H9 (cell line): ENCODE measurements at regions not wholly inside any gene's neighbourhood (a gene's known extent, or its start where the extent isn't known, plus 50 kb on each side); places are given as distances from the start of the nearest gene placed in this dataset.

ENCODE experiments used
- DNase-seq: peaks from one replicate; pipeline ENCODE4 v3.0.0-alpha.2; 2017
- H2AFZ ChIP-seq: one replicate; pipeline ENCODE4 v1.6.1; 2013; ENCODE audit warnings: mild to moderate bottlenecking, low read length, control low read depth, moderate library complexity
- H2AK5ac ChIP-seq: 2 replicates; pipeline ENCODE4 v1.6.1; 2013; ENCODE audit warnings: low read length, control low read depth, mixed read lengths; ENCODE audit not compliant: insufficient read length
- H2BK120ac ChIP-seq: one replicate; pipeline ENCODE4 v1.6.1; 2013; ENCODE audit warnings: low read depth, mild to moderate bottlenecking, low read length, control low read depth, inconsistent platforms; ENCODE audit not compliant: poor library complexity, severe bottlenecking
- H2BK12ac ChIP-seq: 2 replicates; pipeline ENCODE4 v1.6.1; 2013; ENCODE audit warnings: low read length, control low read depth, mixed read lengths, low read depth; ENCODE audit not compliant: insufficient read length
- H2BK15ac ChIP-seq: 2 replicates; pipeline ENCODE4 v1.6.1; 2013; ENCODE audit warnings: low read depth, low read length, control low read depth
- H2BK20ac ChIP-seq: one replicate; pipeline ENCODE4 v1.6.1; 2013; ENCODE audit warnings: low read depth, mild to moderate bottlenecking, low read length, control low read depth, inconsistent platforms; ENCODE audit not compliant: poor library complexity, severe bottlenecking
- H2BK5ac ChIP-seq: 2 replicates; pipeline ENCODE4 v1.6.1; 2013; ENCODE audit warnings: low read length, control low read depth, mixed read lengths; ENCODE audit not compliant: insufficient read length
- H3K14ac ChIP-seq: 2 replicates; pipeline ENCODE4 v1.6.1; 2013; ENCODE audit warnings: low read length, control low read depth; ENCODE audit not compliant: insufficient read depth
- H3K18ac ChIP-seq: 2 replicates; pipeline ENCODE4 v1.6.1; 2013; ENCODE audit warnings: low read depth, mild to moderate bottlenecking, mixed read lengths, low read length, control low read depth; ENCODE audit not compliant: insufficient read length
- H3K23ac ChIP-seq: 2 replicates; pipeline ENCODE4 v1.6.1; 2013; ENCODE audit warnings: low read length, control low read depth, mixed read lengths, low read depth; ENCODE audit not compliant: insufficient read length
- H3K23me2 ChIP-seq: 2 replicates; pipeline ENCODE4 v1.6.1; 2013; ENCODE audit warnings: low read depth, mild to moderate bottlenecking, mixed read lengths, low read length, control low read depth; ENCODE audit not compliant: insufficient read length, poor library complexity, severe bottlenecking
- H3K27ac ChIP-seq: 2 replicates; pipeline ENCODE4 v1.5.1; 2013; ENCODE audit warnings: low read length, control low read depth, mixed read lengths, low read depth; ENCODE audit not compliant: insufficient read length
- H3K27me3 ChIP-seq: 2 replicates; pipeline ENCODE4 v1.6.1; 2013; ENCODE audit warnings: low read length, control low read depth, inconsistent platforms; ENCODE audit not compliant: insufficient read depth
- H3K4ac ChIP-seq: 2 replicates; pipeline ENCODE4 v1.6.1; 2013; ENCODE audit warnings: low read depth, mild to moderate bottlenecking, control low read depth, inconsistent platforms, low read length, moderate library complexity
- H3K4me1 ChIP-seq: 2 replicates; pipeline ENCODE4 v1.6.1; 2013; ENCODE audit warnings: low read length, control low read depth, inconsistent platforms; ENCODE audit not compliant: insufficient read depth
- H3K4me2 ChIP-seq: 2 replicates; pipeline ENCODE4 v1.6.1; 2013; ENCODE audit warnings: low read length, control low read depth, mixed read lengths; ENCODE audit not compliant: insufficient read length, insufficient read depth
- H3K56ac ChIP-seq: 2 replicates; pipeline ENCODE4 v1.6.1; 2013; ENCODE audit warnings: low read depth, mild to moderate bottlenecking, mixed read lengths, low read length, control low read depth; ENCODE audit not compliant: insufficient read length
- H3K79me1 ChIP-seq: 2 replicates; pipeline ENCODE4 v1.6.1; 2013; ENCODE audit warnings: low read depth, mild to moderate bottlenecking, moderate library complexity, low read length, control low read depth, inconsistent platforms; ENCODE audit not compliant: insufficient read depth, poor library complexity, severe bottlenecking
- H3K79me2 ChIP-seq: 2 replicates; pipeline ENCODE4 v1.6.1; 2013; ENCODE audit warnings: low read length, control low read depth, inconsistent platforms; ENCODE audit not compliant: insufficient read depth
- H3K9ac ChIP-seq: 2 replicates; pipeline ENCODE4 v1.6.1; 2013; ENCODE audit warnings: low read length, control low read depth, mixed read lengths; ENCODE audit not compliant: insufficient read length; ENCODE audit errors: extremely low read depth
- H3K9me3 ChIP-seq: one replicate; pipeline ENCODE4 v1.6.1; 2013; ENCODE audit warnings: low read depth, low read length, inconsistent platforms; ENCODE audit not compliant: control insufficient read depth
- H3T11ph ChIP-seq: one replicate; pipeline ENCODE4 v1.6.1; 2013; ENCODE audit warnings: mild to moderate bottlenecking, low read length, control low read depth, inconsistent platforms
- H4K20me1 ChIP-seq: one replicate; pipeline ENCODE4 v1.6.1; 2013; ENCODE audit not compliant: control insufficient read depth, insufficient read length, insufficient read depth
- H4K5ac ChIP-seq: 2 replicates; pipeline ENCODE4 v1.6.1; 2013; ENCODE audit warnings: low read depth, mild to moderate bottlenecking, mixed read lengths, low read length, control low read depth; ENCODE audit not compliant: insufficient read length
- H4K8ac ChIP-seq: replicated peaks from 2 replicates; pipeline ENCODE4 v1.6.1; 2013; ENCODE audit warnings: low read length, control low read depth, mixed read lengths, low read depth; ENCODE audit not compliant: insufficient read length
- H4K91ac ChIP-seq: 2 replicates; pipeline ENCODE4 v1.6.1; 2013; ENCODE audit warnings: low read depth, mild to moderate bottlenecking, moderate library complexity, mixed read lengths, low read length, control low read depth; ENCODE audit not compliant: insufficient read length
- H3K27ac Mint-ChIP-seq, 3 experiments: 2 replicates in 2 of 3; 3 replicates in 1 of 3; pipeline ENCODE4 v1.8.0; 2020 to 2021; ENCODE audit warnings: mixed read lengths in 3 of 3, mild to moderate bottlenecking in 1 of 3, moderate library complexity in 1 of 3
- H3K27me3 Mint-ChIP-seq: 2 replicates; pipeline ENCODE4 v1.8.0; 2021; ENCODE audit warnings: low read depth, mild to moderate bottlenecking, moderate library complexity, mixed read lengths
- H3K36me3 Mint-ChIP-seq, 3 experiments: 2 replicates in 2 of 3; 3 replicates in 1 of 3; pipeline ENCODE4 v1.8.0; 2020 to 2021; ENCODE audit warnings: low read depth in 3 of 3, mixed read lengths in 3 of 3; ENCODE audit not compliant: insufficient read depth in 1 of 3
- H3K4me1 Mint-ChIP-seq, 2 experiments: 2 replicates each; pipeline ENCODE4 v1.8.0; 2020; ENCODE audit warnings: mixed read lengths in 2 of 2
- H3K4me3 Mint-ChIP-seq, 2 experiments: 2 replicates in 1 of 2; 3 replicates in 1 of 2; pipeline ENCODE4 v1.8.0; 2020 to 2021; ENCODE audit warnings: mild to moderate bottlenecking in 2 of 2, mixed read lengths in 2 of 2, moderate library complexity in 1 of 2
- H3K9me3 Mint-ChIP-seq, 2 experiments: 2 replicates in 1 of 2; 3 replicates in 1 of 2; pipeline ENCODE4 v1.8.0; 2020; ENCODE audit warnings: mild to moderate bottlenecking in 2 of 2, mixed read lengths in 2 of 2, moderate library complexity in 1 of 2
- WGBS: extraction: QIAGEN DNeasy Blood & Tissue Kit; methylation state at CpG from one replicate; pipeline ENCODE4 v1.1.7; 2013; ENCODE audit warnings: missing lambda C conversion rate, low lambda C conversion rate, mixed read lengths; ENCODE audit not compliant: insufficient read length; ENCODE audit errors: extremely low coverage; 5-methylcytosine and 5-hydroxymethylcytosine counted together
- TF ChIP-seq, protein P1 (sequence below): fragments of 200-600 bp; sonication (generic); conservative IDR thresholded peaks from 3 replicates; pipeline ENCODE4 v1.8.0; 2021; ENCODE audit warnings: antibody characterized with exemption, mild to moderate bottlenecking

DNA sequence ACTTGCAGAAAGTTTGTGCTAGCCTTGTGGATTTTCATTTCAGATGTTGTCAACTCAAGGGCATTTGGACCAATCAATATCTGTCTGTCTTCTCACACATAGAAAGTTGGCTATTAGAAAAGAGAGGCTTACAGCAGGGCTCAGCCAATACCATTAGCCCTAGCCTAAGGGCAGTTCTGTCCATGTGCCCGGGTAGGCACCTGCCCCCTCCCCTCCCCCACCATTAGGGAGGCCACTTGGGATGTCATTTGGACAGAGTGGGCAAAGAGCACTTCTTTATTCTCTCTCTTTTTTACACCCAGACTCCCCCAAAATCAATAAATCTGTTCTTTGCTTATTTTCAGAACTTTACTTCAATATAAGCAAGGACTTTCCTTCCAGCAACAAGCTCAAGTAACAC, 188.5 kb upstream of the MKI67 start:
- H4K5ac ChIP-seq = no peak overlapping the region
- WGBS = no CpG with 5 or more reads among the region's 1 CpG
- no peak overlapping the region for H2AK5ac ChIP-seq
- DNase-seq = no peak
- no peak overlapping the region for H2BK12ac ChIP-seq
- no peaks in the 10 kb centered on the region for H4K20me1 ChIP-seq
- no peak overlapping the region for H3K23ac ChIP-seq
- H3K9me3 ChIP-seq = no peaks in the 10 kb centered on the region
- no peaks in the 10 kb centered on the region for H3K79me1 ChIP-seq
- no peaks in the 10 kb centered on the region for H3K23me2 ChIP-seq
- H2BK120ac ChIP-seq = no peak overlapping the region
- peaks cover 33 to 43% of the 10 kb centered on the region in 2 experiments for H3K4me1 Mint-ChIP-seq
- no peaks in the 10 kb centered on the region for H3K79me2 ChIP-seq
- no peak overlapping the region for H3K56ac ChIP-seq
- no peak overlapping the region for H3K9ac ChIP-seq
- no peak overlapping the region for H3K27ac Mint-ChIP-seq
- H2BK5ac ChIP-seq = no peak overlapping the region
- H3T11ph ChIP-seq = no peak overlapping the region
- no peak overlapping the region for H3K4me3 Mint-ChIP-seq
- no peak overlapping the region for H2AFZ ChIP-seq
- H3K18ac ChIP-seq = no peak overlapping the region
- no peak overlapping the region for H3K4ac ChIP-seq
- peaks cover 8% of the 10 kb centered on the region for H3K27me3 Mint-ChIP-seq
- H3K27me3 ChIP-seq = no peaks in the 10 kb centered on the region
- H4K8ac ChIP-seq = no peak overlapping the region
- no peaks in the 10 kb centered on the region; the same call in 1 of the 2 replicates for H3K4me1 ChIP-seq
- TF ChIP-seq, protein P1, sequence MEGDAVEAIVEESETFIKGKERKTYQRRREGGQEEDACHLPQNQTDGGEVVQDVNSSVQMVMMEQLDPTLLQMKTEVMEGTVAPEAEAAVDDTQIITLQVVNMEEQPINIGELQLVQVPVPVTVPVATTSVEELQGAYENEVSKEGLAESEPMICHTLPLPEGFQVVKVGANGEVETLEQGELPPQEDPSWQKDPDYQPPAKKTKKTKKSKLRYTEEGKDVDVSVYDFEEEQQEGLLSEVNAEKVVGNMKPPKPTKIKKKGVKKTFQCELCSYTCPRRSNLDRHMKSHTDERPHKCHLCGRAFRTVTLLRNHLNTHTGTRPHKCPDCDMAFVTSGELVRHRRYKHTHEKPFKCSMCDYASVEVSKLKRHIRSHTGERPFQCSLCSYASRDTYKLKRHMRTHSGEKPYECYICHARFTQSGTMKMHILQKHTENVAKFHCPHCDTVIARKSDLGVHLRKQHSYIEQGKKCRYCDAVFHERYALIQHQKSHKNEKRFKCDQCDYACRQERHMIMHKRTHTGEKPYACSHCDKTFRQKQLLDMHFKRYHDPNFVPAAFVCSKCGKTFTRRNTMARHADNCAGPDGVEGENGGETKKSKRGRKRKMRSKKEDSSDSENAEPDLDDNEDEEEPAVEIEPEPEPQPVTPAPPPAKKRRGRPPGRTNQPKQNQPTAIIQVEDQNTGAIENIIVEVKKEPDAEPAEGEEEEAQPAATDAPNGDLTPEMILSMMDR = no peak
- H4K91ac ChIP-seq = no peak overlapping the region
- H3K27ac ChIP-seq = no peak overlapping the region
- no peak overlapping the region for H3K4me2 ChIP-seq
- H3K14ac ChIP-seq = no peak overlapping the region
- no peaks in the 10 kb centered on the region for H3K36me3 Mint-ChIP-seq
- no peak overlapping the region for H2BK20ac ChIP-seq
- no peak overlapping the region for H2BK15ac ChIP-seq
- no peaks in the 10 kb centered on the region; a peak in 1 of 5 replicates for H3K9me3 Mint-ChIP-seq
